MM.1S (cell line): ENCODE measurements at regions not wholly inside any gene's neighbourhood (a gene's known extent, or its start where the extent isn't known, plus 50 kb on each side); places are given as distances from the start of the nearest gene placed in this dataset.

Experiments used
- DNase-seq: peaks from one replicate; pipeline ENCODE4 v3.0.0-alpha.2; 2015
- H2AFZ ChIP-seq: fragments of 300-600 bp; sonication (generic); 2 replicates; pipeline ENCODE4 v1.6.0; 2016; ENCODE audit warnings: antibody characterized with exemption, low read length
- H3F3A ChIP-seq: fragments of 300-600 bp; sonication (generic); 2 replicates; pipeline ENCODE4 v1.6.1; 2016; ENCODE audit warnings: mild to moderate bottlenecking, antibody characterized with exemption, low read length, moderate library complexity, mixed read lengths; ENCODE audit not compliant: insufficient read depth
- H3K27ac ChIP-seq: fragments of 300-600 bp; sonication (generic); 2 replicates; pipeline ENCODE4 v1.5.1; 2016; ENCODE audit warnings: mild to moderate bottlenecking, low read length
- H3K27me3 ChIP-seq: fragments of 300-600 bp; sonication (generic); replicated peaks from 2 replicates; pipeline ENCODE4 v1.6.0; 2016; ENCODE audit warnings: low read length; ENCODE audit not compliant: insufficient read depth
- H3K36me3 ChIP-seq: fragments of 300-600 bp; sonication (generic); replicated peaks from 2 replicates; pipeline ENCODE4 v1.6.1; 2016; ENCODE audit warnings: mild to moderate bottlenecking, low read length, mixed read lengths; ENCODE audit not compliant: insufficient read depth
- H3K4me1 ChIP-seq: fragments of 300-600 bp; sonication (generic); 2 replicates; pipeline ENCODE4 v1.6.1; 2016; ENCODE audit warnings: low read length, mixed read lengths
- H3K4me2 ChIP-seq: fragments of 300-600 bp; sonication (generic); 2 replicates; pipeline ENCODE4 v1.6.0; 2016; ENCODE audit warnings: low read depth, low read length
- H3K4me3 ChIP-seq: fragments of 300-600 bp; sonication (generic); 2 replicates; pipeline ENCODE4 v1.5.1; 2016; ENCODE audit warnings: low read length, mixed read lengths
- H3K79me2 ChIP-seq: fragments of 300-600 bp; sonication (generic); 2 replicates; pipeline ENCODE4 v1.6.1; 2016; ENCODE audit warnings: mixed run types, low read length, mixed read lengths
- H3K9ac ChIP-seq: fragments of 300-600 bp; sonication (generic); 2 replicates; pipeline ENCODE4 v1.6.1; 2016; ENCODE audit warnings: low read length, mixed read lengths
- H3K9me2 ChIP-seq: fragments of 300-600 bp; sonication (generic); replicated peaks from 2 replicates; pipeline ENCODE4 v1.6.1; 2016; ENCODE audit warnings: mild to moderate bottlenecking, low read length, mixed read lengths; ENCODE audit not compliant: insufficient read depth
- H3K9me3 ChIP-seq: fragments of 300-600 bp; sonication (generic); replicated peaks from 2 replicates; pipeline ENCODE4 v1.6.1; 2016; ENCODE audit warnings: mild to moderate bottlenecking, low read length, mixed read lengths; ENCODE audit not compliant: insufficient read depth
- H4K20me1 ChIP-seq: fragments of 300-600 bp; sonication (generic); 2 replicates; pipeline ENCODE4 v1.6.1; 2016; ENCODE audit warnings: mild to moderate bottlenecking, low read length, moderate library complexity, mixed read lengths; ENCODE audit not compliant: insufficient read depth
- CTCF ChIP-seq: fragments of 300-600 bp; sonication (generic); IDR thresholded peaks from 2 replicates; pipeline ENCODE4 v1.5.1; 2016; ENCODE audit warnings: antibody characterized with exemption, low read length, mixed read lengths
- EZH2 ChIP-seq: fragments of 300-600 bp; sonication (generic); optimal IDR thresholded peaks from 2 replicates; pipeline ENCODE3; 2017; ENCODE audit warnings: low read depth, mild to moderate bottlenecking, antibody characterized with exemption, low read length, mixed read lengths
- EZH2phosphoT487 ChIP-seq: fragments of 300-600 bp; sonication (generic); IDR thresholded peaks from 2 replicates; pipeline ENCODE4 v1.6.1; 2018; ENCODE audit warnings: antibody characterized with exemption, low read length

GRCh38 chr3:147483578-147483977 lies 74.4 kb downstream of the ZIC1 start:
- Histone ChIP-seq H3K4me2 (no peak overlapping the region), H3K79me2 (no peaks in the 10 kb centered on the region), H3F3A (no peaks in the 10 kb centered on the region), H3K27me3 (no peaks in the 10 kb centered on the region), H4K20me1 (no peaks in the 10 kb centered on the region), H3K4me1 (no peaks in the 10 kb centered on the region), H3K27ac (no peak overlapping the region), H2AFZ (no peak overlapping the region), H3K4me3 (no peak overlapping the region), H3K36me3 (no peaks in the 10 kb centered on the region), H3K9me2 (no peaks in the 10 kb centered on the region), H3K9me3 (no peaks in the 10 kb centered on the region), H3K9ac (no peak overlapping the region)
- no peak for DNase-seq
- TF ChIP-seq CTCF (no peak), EZH2phosphoT487 (no peak), EZH2 (no peak)

DNA sequence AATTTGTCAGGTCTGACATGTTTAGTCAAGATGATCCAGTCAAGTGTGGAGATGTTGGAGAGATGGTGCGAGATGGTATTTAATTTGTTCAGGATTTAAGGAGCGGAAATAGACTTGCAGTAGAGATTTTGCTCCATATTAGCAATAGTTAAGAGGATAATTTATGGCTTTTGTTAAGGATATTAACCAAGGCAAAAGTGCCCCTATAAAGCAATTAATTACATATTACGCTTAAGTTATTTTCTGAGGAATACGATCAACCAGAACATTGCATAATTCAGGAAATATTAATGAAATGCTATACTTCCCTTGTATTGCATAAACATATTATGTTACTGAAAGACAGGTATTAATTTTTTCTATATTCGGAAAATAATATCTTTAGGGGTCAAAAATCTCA lies 83.9 kb downstream of the ZIC1 start:
- Histone ChIP-seq H3F3A (no peaks in the 10 kb centered on the region), H3K79me2 (no peaks in the 10 kb centered on the region), H3K4me3 (no peak overlapping the region), H3K9ac (no peak overlapping the region), H2AFZ (no peak overlapping the region), H3K4me1 (no peaks in the 10 kb centered on the region), H3K36me3 (no peaks in the 10 kb centered on the region), H3K27me3 (no peaks in the 10 kb centered on the region), H3K27ac (no peak overlapping the region), H3K4me2 (no peak overlapping the region), H4K20me1 (no peaks in the 10 kb centered on the region), H3K9me2 (no peaks in the 10 kb centered on the region), H3K9me3 (no peaks in the 10 kb centered on the region)
- TF ChIP-seq EZH2 (no peak), EZH2phosphoT487 (no peak), CTCF (no peak)
- DNase-seq = no peak

DNA sequence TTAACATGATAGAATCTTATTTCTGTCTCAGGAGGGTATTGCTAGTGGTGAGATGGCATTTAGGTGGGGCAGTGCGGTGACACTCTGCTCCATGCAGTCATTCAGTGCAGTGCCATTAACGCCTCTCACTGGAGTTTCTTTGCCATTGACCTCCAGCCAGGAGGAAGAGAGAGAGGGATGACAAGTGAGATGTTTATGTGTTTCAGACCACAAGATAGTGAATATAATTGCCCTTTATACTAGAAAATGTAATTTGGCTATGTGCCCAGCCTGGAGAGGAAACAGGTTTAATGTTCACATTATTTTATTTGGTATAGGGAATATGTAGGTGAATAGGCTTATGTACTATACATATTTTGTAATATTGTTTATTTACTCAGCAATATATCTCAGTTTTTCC lies 84.5 kb downstream of the ZIC1 start:
- H3F3A ChIP-seq = no peaks in the 10 kb centered on the region
- H3K9me3 ChIP-seq = no peaks in the 10 kb centered on the region
- H3K4me2 ChIP-seq = no peak overlapping the region
- H3K9ac ChIP-seq = no peak overlapping the region
- TF ChIP-seq CTCF (no peak), EZH2 (no peak), EZH2phosphoT487 (no peak)
- no peaks in the 10 kb centered on the region for H3K36me3 ChIP-seq
- no peaks in the 10 kb centered on the region for H3K79me2 ChIP-seq
- no peak for DNase-seq
- H3K9me2 ChIP-seq = no peaks in the 10 kb centered on the region
- no peak overlapping the region for H2AFZ ChIP-seq
- no peaks in the 10 kb centered on the region for H4K20me1 ChIP-seq
- H3K27me3 ChIP-seq = no peaks in the 10 kb centered on the region
- no peak overlapping the region for H3K4me3 ChIP-seq
- H3K4me1 ChIP-seq = no peaks in the 10 kb centered on the region
- H3K27ac ChIP-seq = no peak overlapping the region

DNA sequence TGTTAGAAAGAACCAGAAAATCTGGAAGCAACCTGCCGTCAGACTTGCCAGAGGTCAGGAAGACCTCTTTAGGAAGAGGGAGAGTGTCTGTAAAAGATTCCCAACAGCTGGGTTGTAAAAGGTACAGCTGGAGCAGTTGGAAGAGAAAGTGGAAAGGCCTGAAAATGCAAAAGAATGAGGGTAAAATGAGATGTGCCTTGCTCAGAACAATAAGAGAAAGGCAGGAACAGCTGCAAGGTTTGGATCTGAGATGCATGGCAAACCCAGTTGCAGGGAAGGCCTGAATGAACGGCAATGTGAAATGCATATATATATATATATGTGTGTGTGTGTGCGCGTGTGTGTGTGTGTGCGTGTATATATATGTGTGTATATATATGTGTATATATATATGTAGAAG lies 88.1 kb downstream of the ZIC1 start:
- Histone ChIP-seq H3K4me2 (no peak overlapping the region), H3F3A (no peaks in the 10 kb centered on the region), H3K4me3 (no peak overlapping the region)

More for the DNA sequence above, 88.1 kb downstream of the ZIC1 start:
- no peaks in the 10 kb centered on the region for H3K79me2 ChIP-seq
- no peaks in the 10 kb centered on the region for H4K20me1 ChIP-seq
- DNase-seq = no peak
- no peaks in the 10 kb centered on the region for H3K4me1 ChIP-seq
- H3K9me2 ChIP-seq = no peaks in the 10 kb centered on the region
- no peak overlapping the region for H2AFZ ChIP-seq
- H3K27ac ChIP-seq = no peak overlapping the region
- no peaks in the 10 kb centered on the region for H3K27me3 ChIP-seq
- H3K36me3 ChIP-seq = no peaks in the 10 kb centered on the region
- TF ChIP-seq EZH2phosphoT487 = no peak
- TF ChIP-seq EZH2 = no peak
- no peak for TF ChIP-seq CTCF
- H3K9ac ChIP-seq = no peak overlapping the region
- no peaks in the 10 kb centered on the region for H3K9me3 ChIP-seq
